ENCODE measurements at regions not wholly inside any gene's neighbourhood (a gene's known extent, or its start where the extent isn't known, plus 50 kb on each side); places are given as distances from the start of the nearest gene placed in this dataset.

DNA sequence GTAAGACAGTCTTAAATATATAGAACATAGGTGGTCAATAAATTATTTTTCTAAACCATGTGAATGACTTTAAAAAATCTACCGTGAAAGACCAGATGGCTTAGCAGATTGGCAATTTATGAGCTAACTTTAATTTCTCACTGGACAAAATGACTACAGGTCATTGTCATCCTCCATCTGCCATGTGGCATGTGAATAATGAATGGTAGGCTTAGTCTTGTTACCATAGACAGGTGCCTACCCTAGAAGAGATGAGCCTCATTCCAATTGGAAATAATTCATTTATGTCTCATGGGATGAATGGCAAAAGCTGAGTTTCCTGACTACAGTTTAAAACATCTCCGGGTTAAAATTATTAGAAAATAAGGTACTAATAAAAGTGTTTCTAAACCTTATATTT lies 1043.3 kb downstream of the FAT4 start:
- H3K4me1 ChIP-seq (ENCODE audit: control insufficient read depth, extremely low read depth, insufficient read depth, low read length) = no peaks in the 10 kb centered on the region
- ChIA-PET POLR2A (no interaction called here), CTCF (no interaction called here)
- no peak overlapping the region for H3K4me3 ChIP-seq (replicated peaks in 1 of 3; ENCODE audit: insufficient read depth in 1 of 3, low read depth in 1 of 3, low read length in 3 of 3)
- dilution Hi-C loops (cut with MboI; ENCODE audit: extremely low pct_ligation_motif_present, low sequenced_read_pairs) (no loop called here), intact Hi-C loops (cut with micrococcal nuclease) (no loop called here)
- H4K20me1 ChIP-seq (replicated peaks; ENCODE audit: control insufficient read depth, extremely low read depth, insufficient read depth, low read length) = no peaks in the 10 kb centered on the region
- H3K4me2 ChIP-seq (ENCODE audit: insufficient read depth, low read length) = no peak overlapping the region
- no peak for TF ChIP-seq CTCF (IDR thresholded peaks at IDR 0.05; ENCODE audit: extremely low read depth in 1 of 2, insufficient read depth in 1 of 2, low read depth in 1 of 2, low read length in 2 of 2)
- TF ChIP-seq EZH2 (IDR thresholded peaks at IDR 0.05; ENCODE audit: borderline replicate concordance, low read depth, low read length, severe bottlenecking) = no peak
- TF ChIP-seq POLR2AphosphoS5 (IDR thresholded peaks at IDR 0.05; ENCODE audit: insufficient read depth, low read depth, low read length) = no peak
- no peak for TF ChIP-seq MYC (IDR thresholded peaks at IDR 0.05; ENCODE audit: low read depth, low read length)
- no peak for TF ChIP-seq MAX (IDR thresholded peaks at IDR 0.05; ENCODE audit: insufficient read depth, insufficient read length)
- TF ChIP-seq JUN (IDR thresholded peaks at IDR 0.05; ENCODE audit: borderline replicate concordance, insufficient read depth, insufficient read length, low read depth) = no peak
- no peak for TF ChIP-seq FOS (IDR thresholded peaks at IDR 0.05; ENCODE audit: borderline replicate concordance, insufficient read depth, low read length)
- no peak for TF ChIP-seq GATA2 (IDR thresholded peaks at IDR 0.05; ENCODE audit: insufficient read depth, insufficient read length, low read depth, low read length)
- no peak for TF ChIP-seq POLR2A (IDR thresholded peaks at IDR 0.05; ENCODE audit: low read depth, low read length)
- no peaks in the 10 kb centered on the region for H3K36me3 ChIP-seq (ENCODE audit: control insufficient read depth in 2 of 2, extremely low read depth in 1 of 2, insufficient read depth in 2 of 2, low read length in 2 of 2)
- DNase-seq (ENCODE audit: low read depth, low spot score) (no peak), FAIRE-seq (no peak)
- H3K27ac ChIP-seq (ENCODE audit: insufficient read depth, low read depth, low read length) = no peak overlapping the region
- H3K9ac ChIP-seq (replicated peaks; ENCODE audit: extremely low read depth, insufficient read depth, low read length) = no peak overlapping the region
- H3K79me2 ChIP-seq (ENCODE audit: control insufficient read depth, insufficient read depth, low read length) = no peaks in the 10 kb centered on the region
- no peaks in the 10 kb centered on the region for H3K9me3 ChIP-seq (replicated peaks; ENCODE audit: control insufficient read depth, insufficient read depth, low read length)
- H3K27me3 ChIP-seq (ENCODE audit: control insufficient read depth in 2 of 2, insufficient read depth in 2 of 2, low read length in 2 of 2) = no peaks in the 10 kb centered on the region
- no TSS peak for BruUV-seq (replicated peaks)
- no peaks in the 10 kb centered on the region for H3K9me1 ChIP-seq (replicated peaks; ENCODE audit: control insufficient read depth, extremely low read depth, insufficient read depth, low read length)
- no peak overlapping the region for H2AFZ ChIP-seq (ENCODE audit: low read depth, low read length)
